Retinal pigment epithelial cell (primary cell): ENCODE measurements at regions not wholly inside any gene's neighbourhood (a gene's known extent, or its start where the extent isn't known, plus 50 kb on each side); places are given as distances from the start of the nearest gene placed in this dataset.

Experiments used
- DNase-seq: peaks from one replicate; pipeline ENCODE4 v3.0.0-alpha.2; 2010; ENCODE audit warnings: low read depth
- H3K4me3 ChIP-seq: 2 replicates; pipeline ENCODE4 v1.5.1; 2011; ENCODE audit warnings: mild to moderate bottlenecking, low read length, control low read depth, moderate library complexity
- CTCF ChIP-seq: conservative IDR thresholded peaks from 2 replicates; pipeline ENCODE4 v1.5.1; 2011; ENCODE audit warnings: low read depth, low read length, control low read depth, inconsistent platforms

DNA sequence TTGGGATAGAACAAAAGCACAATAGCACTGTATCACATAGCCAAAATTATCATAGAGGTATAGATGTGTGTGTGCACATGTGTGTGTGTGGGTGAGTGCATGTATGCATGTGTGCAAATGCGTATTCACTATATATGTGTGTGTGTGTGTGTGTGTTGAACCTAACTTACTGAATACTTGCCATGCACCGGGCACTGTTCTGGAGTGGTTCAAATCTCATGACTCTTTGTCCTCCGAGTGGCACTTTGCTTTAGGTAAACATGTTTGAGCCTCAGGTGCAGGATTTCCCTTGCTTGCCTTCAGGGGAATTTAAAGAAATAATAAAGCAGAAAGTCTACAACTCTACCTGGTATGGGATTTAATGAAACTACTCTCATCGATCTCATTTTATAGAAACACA is 183.5 kb upstream of the GDNF start:
- no peak overlapping the region for H3K4me3 ChIP-seq
- DNase-seq: no peak
- no peak for TF ChIP-seq CTCF

DNA sequence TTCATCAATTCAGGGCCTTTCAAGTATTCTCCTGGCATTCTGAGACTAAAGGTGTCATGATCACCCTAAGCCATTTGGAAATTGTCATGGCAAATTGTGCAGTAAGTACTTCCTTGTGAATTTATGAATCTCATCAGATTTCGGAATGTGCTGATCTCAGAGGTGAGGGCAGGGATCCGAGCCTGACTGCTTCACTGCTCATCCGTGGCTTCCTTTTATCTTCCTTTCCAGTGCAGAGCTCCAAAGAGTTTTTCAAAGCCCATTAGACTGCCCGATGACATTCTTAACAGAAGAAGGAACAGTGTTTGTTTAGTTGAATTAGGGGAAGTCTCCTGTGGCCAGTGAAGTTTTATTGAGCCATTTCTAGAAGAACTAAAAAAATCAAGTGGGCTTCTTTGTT is 182.8 kb upstream of the GDNF start:
- no peak for DNase-seq
- TF ChIP-seq CTCF: no peak
- no peak overlapping the region for H3K4me3 ChIP-seq

DNA sequence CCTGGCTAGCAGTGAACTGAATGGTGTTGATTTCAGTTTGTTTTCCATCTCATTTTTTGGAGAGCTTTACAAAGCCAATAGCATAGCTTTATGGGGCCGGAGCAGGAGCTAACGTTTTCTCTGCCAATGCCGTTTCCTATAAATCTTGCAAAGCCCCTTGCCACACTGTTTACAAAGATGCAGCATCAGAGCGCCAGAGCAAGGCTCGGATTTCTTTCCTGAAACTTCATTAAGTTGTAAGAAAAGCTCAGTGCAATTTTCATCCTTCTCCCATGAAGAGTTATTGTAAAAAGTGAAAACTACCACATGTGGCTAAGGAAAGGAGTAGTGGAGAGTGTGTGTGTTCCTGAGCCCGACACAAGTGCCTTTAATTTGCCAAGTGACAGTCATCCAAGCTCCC is 178.2 kb upstream of the GDNF start:
- TF ChIP-seq CTCF: no peak
- no peak overlapping the region for H3K4me3 ChIP-seq
- DNase-seq: no peak

GRCh38 chr5:38013107-38013506 is 173.3 kb upstream of the GDNF start:
- TF ChIP-seq CTCF: no peak
- DNase-seq: no peak
- no peak overlapping the region for H3K4me3 ChIP-seq

- TF ChIP-seq CTCF: no peak
- DNase-seq: no peak
These were observed 171.9 kb upstream of the GDNF start for GRCh38 chr5:38011668-38012188.

DNA sequence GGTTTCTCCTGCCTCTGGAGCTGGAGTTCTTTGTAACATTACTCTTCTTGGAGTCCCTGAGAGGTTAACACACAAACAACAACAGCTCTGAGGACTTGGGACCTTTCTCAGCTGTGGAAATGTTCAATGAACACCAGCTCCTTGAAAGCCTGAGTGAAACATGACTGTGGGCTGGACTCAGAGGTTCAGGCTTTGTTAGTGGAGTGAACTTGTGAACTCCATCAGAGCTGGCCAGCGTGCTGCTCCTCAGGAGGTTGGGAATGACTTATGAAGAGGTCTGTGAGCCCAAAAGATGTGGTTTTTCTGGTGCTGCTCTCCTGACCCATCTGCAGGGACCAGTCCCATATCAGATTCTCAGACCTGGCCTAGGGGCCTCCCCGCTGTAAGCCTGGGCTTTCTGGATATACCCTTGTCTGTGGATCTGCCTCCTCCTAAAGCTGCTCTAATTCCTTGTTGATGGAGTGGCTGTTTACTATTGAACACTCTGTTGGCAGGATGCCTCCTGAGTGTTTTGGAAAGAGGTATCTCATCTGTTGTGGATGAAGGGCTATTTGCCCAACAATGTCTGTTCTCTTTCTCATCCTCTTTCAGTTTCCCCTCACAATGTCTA is 170.0 kb upstream of the GDNF start:
- TF ChIP-seq CTCF: no peak
- H3K4me3 ChIP-seq: no peak overlapping the region
- DNase-seq: no peak

More at GRCh38 chr5:38011668-38012188, 171.9 kb upstream of the GDNF start:
- H3K4me3 ChIP-seq: no peak overlapping the region

DNA sequence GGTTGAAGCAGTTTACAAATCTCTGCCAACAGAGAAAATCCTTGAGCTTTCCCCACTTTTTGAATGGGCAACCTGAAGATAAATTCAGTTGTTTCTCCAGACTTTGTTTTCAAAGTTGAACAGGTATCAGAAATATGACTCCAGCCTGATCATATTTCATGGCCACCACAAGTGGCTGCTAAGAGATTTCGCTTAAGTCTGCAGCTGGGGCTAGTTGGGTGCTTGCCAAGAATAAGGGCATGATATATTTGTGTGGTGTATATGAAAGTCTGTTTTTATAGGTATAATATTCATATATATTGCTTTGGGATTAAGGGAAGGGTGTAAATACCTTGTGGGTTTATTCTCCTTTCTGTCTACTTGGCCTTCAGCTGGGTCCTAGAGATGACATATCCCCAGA is 168.4 kb upstream of the GDNF start:
- H3K4me3 ChIP-seq: no peak overlapping the region
- DNase-seq: no peak
- no peak for TF ChIP-seq CTCF
